Forelimb muscle (tissue), 1 donor: ENCODE measurements at regions not wholly inside any gene's neighbourhood (a gene's known extent, or its start where the extent isn't known, plus 50 kb on each side); places are given as distances from the start of the nearest gene placed in this dataset.
"Not testable (repeated sequence)": the region's sequence is repeated elsewhere in the genome, so short reads cannot be mapped to it uniquely, and the experiment has no call there.

Experiments
- DNase-seq: peaks from one replicate; pipeline ENCODE4 v3.0.0-alpha.2; 2013; ENCODE audit warnings: low read depth

DNA sequence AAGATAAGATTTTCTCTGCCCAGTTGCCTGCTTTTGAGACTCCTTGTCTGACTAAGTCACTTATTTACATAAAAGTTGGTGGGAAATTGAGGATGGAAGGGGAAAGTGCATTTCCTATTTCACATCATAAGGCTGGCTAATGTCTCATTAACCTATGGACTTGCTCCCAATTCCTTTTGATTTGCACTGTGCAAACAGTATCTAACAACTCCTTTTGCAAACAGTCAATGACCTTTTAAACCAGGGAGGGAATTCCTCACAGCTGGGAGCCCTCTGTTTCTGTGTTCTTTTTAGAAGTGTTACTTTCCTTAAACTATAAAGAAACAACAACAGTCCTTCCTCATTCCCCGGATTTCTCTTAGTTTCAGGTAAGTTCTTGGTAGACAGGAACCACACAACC is 272.8 kb downstream of the RND3 start:
- no peak for DNase-seq

DNA sequence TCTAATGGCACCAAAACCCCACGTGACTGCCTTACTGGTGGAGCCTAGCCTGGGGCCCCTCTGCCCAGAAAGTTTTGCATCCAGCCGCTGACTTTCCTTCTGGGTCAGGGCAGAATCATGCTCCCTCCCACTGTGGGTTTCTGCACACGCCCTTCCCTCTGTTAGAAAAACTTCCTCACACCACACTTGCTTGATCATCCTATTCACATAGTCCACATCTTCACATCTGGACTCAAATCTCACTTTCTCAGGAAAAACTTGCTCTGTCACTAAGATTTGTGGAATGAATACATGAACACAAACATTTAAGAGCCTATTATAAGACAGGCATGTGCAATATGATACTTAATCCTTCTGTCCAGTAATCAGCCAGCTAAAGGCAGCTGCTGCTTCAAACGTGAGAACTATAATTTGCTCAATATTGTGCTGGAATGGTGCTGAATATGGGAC is 274.7 kb downstream of the RND3 start:
- no peak for DNase-seq

DNA sequence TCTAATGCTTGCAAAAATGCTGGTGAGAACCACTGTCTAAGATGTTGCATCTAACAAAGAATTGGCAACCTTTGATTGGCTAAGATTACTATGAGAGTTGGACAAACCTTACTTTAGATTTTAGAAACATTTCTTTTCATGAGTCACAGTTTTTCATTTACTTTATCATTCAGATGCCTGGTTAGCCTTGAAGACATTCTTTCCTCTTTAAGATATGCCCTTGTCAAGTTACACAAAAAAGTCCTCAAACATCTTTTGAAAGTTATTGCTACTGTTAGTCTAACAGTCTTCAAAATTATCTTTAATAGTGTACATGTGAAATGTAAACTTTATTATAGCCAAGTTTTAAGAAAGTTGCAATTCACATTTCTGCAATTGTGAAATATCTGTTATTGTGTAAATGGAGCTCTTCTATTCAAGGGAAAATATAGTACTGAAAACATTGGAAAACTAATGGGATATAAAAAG is 276.3 kb downstream of the RND3 start:
- no peak for DNase-seq

DNA sequence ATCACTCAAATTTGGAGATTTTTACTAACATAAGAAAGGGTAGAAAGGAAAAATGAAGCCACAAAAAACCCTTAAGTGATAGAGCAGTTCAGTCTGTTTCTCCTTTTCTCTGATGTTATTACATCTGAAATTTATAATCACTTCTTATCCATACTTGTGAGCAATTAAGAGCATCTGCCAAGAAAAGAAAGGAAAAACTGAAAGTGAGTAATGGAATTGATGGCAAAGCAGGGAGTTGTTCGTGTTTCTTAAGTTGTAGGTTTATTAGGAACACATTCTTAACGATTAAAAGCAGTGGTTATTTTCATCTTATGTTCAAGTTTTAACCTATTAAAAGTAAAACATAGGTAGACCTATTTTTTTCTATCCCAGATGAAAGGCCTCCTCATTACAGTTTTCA is 277.7 kb downstream of the RND3 start:
- DNase-seq: no peak

DNA sequence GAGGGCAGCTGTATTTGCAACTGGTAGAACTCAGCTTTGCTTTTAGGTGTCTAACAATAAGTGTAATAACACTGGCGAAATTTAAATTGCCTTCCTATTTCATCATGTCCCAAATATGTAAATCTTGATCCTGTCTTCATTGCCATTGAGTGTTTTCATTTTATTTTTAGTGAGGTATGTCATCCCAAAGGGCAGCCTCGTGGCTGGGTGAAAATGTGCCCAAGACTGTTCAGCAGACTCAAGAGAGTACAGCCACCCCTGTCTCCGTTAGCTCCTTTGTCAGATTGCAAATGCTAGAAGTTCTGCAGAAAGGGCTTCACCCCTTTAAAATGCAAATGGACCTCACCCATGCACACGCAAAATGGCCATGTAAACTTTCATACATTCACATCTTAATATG is 278.8 kb downstream of the RND3 start:
- DNase-seq: no peak

DNA sequence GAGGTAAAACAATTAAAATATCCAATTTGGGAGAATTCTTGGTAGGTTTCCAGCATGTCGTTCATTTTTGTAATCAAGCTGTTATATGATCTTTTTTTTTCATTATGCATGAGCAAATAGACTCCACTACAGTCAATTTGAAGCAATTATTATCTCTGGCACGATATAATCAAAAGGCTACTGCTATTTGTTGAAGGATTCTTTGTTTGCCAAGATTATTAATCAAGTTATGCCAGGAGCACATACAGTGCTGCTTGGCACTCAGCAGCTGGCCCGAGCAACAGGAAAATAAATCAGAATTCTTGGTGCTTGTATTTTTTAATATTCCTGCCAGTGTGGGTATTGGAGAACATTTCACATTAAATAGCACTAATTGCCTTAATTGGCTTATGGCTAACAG is 279.5 kb downstream of the RND3 start:
- no peak for DNase-seq

DNA sequence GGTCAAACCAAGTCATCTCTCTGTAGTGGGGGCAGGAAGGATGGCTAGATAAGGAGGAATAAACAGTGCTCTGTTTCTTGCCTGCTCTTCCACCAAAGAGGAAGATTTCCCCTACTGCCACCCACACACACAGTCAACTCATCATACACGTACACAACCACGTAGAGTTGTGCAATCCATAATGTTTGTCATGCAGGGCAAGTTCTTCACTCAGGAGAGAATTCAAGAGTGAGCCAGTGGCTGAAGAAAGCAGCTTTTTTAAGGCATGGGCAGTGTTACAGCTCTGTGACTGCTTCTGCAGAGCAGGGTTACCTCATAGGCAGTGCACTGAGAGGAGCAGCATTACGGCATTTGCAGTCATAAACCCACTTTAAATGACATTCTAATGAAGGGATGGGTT is 283.0 kb downstream of the RND3 start:
- no peak for DNase-seq

DNA sequence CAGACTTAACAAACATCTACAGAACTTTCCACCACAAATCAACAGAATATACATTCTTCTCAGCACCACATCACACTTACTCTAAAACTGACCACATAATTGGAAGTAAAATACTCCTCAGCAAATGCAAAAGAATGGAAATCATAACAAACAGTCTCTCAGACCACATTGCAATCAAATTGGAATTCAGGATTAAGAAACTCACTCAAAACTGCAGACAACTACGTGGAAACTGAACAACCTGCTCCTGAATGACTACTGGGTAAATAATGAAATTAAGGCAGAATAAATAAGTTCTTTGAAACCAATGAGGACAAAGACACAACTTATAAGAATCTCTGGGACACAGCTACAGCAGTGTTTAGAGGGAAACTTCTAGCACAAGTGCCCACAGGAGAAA is 292.7 kb downstream of the RND3 start:
- not testable (repeated sequence) for DNase-seq

- no peak for DNase-seq
Measured at GRCh38 chr2:150192701-150193100, 294.8 kb downstream of the RND3 start.

DNA sequence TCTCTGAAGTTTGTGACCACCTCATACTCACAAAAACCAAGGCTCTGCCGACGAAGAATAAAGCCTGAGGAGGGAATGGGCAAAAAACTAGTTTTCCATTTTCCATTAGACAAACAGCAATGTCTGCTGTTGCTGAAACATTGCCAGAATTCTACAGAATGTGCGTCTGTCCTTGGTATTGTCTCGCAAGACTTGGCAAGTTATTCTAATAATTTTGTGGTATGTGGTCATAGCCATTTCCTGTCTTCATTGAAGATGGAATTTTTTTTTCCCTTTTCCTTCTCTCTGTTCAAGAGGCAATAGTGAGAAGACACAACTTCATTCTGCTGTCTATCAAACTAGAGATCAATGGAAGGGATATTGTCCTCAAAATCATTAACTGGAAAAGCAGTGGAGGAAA is 296.1 kb downstream of the RND3 start:
- no peak for DNase-seq

- DNase-seq: no peak
Measured at GRCh38 chr2:150190546-150190945, 296.9 kb downstream of the RND3 start.

DNA sequence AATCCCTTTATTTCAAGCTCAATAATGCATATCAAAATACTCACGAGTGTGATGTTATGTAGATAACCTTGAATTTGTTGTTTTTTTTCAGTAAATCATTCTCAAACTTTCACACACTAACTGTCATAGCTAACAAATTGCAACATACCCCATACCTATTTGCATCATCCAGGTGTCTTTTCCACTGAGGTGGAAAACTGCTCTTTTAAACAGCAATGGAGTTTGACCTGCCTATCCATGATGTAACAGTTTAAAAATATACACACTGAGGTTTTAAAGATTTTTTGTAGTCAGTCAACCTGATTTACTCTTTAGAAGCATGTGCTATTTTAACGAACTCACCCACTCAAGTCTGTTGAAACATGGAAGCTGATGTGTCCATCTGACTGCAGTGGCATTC is 298.7 kb downstream of the RND3 start:
- no peak for DNase-seq

DNA sequence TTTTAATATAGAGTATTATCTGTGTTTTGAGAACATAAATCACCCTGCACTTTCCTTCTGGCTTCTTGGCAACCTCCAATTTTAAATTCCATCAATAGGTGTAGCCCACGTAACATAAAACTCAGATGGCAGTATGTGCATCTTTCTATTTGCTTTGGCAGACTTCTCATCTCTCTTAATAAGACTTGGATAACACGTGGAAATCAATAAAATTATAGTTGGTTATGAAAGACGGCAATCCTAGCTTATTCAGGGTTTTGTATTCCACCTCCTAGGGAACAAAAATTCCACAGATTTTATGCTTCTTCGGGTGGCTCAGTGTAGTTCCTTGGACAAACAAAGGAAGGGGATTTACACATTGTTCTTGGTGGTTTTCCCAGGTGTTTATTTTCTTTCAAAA is 299.3 kb downstream of the RND3 start:
- no peak for DNase-seq

- DNase-seq: no peak
Measured at GRCh38 chr2:150182566-150183235, 304.8 kb downstream of the RND3 start.

- no peak for DNase-seq
Measured at GRCh38 chr2:150178591-150178990, 308.9 kb downstream of the RND3 start.

- DNase-seq: no peak
Measured at GRCh38 chr2:150174971-150175421, 312.5 kb downstream of the RND3 start.

DNA sequence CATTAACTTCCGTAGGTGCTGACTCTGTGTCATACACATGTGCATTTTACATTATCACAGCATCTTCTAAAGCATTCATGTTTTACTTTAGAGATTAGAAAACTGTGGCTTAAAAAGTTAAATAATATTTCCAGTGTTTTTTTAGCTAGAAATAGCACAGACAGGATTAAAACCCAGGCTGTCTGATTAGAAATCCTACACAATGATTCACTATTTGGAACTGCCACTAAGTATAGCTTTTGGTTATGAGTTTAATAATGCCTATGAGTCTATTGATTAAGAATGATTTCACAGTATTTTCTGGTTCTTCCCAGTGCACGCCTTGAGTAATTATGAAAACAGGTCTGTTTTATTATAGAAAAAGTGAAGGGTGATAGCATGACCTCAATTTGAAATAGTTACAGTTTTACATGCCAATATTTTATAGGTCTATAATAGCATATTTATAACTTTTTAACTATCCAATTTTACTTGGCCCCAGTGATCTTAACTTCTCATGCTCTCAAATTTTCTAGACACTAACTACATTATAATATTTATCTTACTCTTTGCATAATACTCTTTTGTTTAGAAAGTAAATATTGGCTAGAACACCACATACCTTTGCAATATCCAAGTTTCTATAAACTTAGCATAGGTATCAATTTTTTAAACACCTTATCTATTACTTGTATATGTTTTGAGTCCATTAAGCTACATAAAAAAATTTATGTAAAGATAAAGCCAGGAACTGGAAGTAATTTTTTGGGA is 313.2 kb downstream of the RND3 start:
- no peak for DNase-seq

DNA sequence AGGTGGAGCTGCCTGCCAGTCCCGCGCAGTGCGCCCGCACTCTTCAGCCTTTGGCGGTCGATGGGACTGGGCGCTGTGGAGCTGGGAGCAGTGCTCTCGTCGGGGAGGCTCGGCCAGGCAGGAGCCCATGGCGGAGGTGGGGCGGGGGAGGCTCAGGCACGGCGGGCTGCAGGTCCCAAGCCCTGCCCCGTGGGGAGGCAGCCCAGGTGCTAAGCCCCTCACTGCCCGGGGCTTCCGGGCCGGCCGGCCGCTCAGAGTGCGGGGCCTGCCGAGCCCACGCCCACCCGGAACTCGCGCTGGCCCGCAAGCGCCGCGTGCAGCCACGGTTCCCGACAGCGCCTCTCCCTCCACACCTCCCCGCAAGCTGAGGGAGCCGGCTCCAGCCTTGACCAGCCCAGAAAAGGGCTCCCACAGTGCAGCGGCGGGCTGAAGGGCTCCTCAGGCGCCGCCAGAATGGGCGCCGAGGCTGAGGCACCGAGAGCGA is 316.4 kb downstream of the RND3 start:
- no peak for DNase-seq

- DNase-seq: no peak
Measured at GRCh38 chr2:150169237-150169629, 318.2 kb downstream of the RND3 start.

DNA sequence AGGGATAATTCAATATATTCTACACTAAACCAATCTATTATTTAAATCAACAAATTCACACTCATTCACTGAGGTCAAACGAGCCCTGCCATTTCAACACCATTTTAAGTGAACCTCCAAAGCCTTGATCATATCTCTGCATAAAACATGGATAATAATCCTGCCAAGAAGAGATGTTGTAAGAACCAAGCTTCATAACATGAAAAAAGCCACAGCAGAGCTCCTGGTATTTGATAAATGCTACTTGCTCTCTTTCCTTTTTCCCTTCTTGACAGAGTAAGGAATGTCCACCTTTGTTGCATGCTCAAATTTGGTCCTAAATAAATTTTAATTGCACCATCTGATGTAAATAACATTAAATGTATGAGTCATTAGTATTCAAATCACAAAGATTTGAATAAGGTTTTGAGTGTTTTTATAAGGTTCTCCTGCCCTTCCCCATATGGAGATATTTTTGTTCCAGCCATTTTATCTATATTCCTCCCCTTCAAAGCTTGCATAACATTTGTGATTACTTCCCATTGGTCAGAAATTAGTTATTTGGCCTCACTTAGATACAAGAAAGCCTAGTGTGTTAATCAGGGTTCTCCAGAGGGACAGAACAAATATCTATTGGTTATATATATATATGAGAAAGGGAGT is 318.8 kb downstream of the RND3 start:
- DNase-seq: no peak

GRCh38 chr2:150167711-150168110 is 319.8 kb downstream of the RND3 start:
- DNase-seq: no peak

DNA sequence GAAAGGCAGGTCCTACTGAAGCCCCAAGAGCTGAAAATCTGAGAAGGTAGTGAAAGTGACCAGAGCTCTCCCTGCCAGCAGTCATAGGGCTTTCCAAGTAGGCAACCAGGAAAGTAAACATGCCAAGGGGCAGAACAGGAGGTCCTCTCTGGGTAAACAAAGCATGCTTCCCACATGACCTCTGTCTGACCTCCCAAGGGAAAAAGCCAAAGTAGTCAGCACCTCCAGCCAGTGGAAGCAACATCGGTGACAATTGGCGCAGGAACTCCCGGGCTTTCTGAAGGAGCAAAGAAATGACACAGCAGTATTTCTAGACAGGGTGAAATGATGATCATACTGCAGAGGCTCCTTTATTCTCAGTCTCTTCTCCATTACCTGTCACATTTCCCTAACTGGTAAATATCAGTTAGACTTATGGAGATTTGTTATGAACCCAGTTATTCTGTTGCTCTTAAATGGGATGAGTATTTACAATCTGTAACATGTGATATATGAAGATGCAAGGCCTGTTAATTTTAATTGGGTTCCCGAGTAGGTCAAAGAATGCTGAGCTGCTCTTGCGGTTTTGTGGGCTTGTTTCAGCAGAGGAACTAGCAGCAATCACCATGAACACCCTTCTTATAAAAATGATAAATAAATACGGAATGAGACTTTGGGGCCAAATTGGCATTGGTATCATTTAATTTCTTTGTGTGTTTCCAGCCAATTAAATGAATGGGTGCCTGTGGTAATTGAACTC is 321.0 kb downstream of the RND3 start:
- DNase-seq: no peak
